ENCODE measurements at regions not wholly inside any gene's neighbourhood (a gene's known extent, or its start where the extent isn't known, plus 50 kb on each side); places are given as distances from the start of the nearest gene placed in this dataset.
"Not testable (repeated sequence)": the region's sequence is repeated elsewhere in the genome, so short reads cannot be mapped to it uniquely, and the experiment has no call there.

DNA sequence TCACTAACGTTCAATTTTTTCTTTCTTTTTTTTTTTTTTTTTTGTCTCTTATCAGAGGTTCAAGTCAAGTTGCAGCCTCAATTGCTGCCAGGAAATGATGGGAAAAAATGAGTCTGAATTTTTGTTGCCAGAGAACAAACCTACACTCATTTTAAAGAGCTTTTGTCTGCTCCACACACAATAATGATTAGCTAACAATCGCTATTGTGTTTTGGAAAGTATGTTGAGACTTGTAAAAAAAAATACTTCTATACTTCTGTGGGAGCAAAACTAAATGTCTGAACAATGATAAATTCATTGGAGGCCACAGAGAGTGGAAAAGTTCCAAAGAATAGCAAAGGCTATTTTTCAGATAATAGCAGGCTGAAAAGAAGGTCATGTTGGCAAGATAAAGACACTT, 176.3 kb upstream of the LMCD1 start:
- no peak for DNase-seq (ENCODE audit: low spot score)
- no peak overlapping the region for H2AFZ ChIP-seq
- TF ChIP-seq CTCF (IDR thresholded peaks at IDR 0.05; ENCODE audit: poor library complexity) (no peak), EZH2phosphoT487 (IDR thresholded peaks at IDR 0.05; ENCODE audit: low read depth, severe bottlenecking, unreplicated experiment) (no peak), EZH2 (IDR thresholded peaks at IDR 0.05; ENCODE audit: borderline replicate concordance) (no peak)
- H3K36me3 ChIP-seq (replicated peaks; ENCODE audit: insufficient read depth, low read depth), result no peaks in the 10 kb centered on the region
- no peaks in the 10 kb centered on the region for H3K79me2 ChIP-seq
- H3K9me2 ChIP-seq (replicated peaks; ENCODE audit: insufficient read depth), result no peaks in the 10 kb centered on the region
- no peak overlapping the region for H3K4me3 ChIP-seq
- no peak overlapping the region for H3K4me2 ChIP-seq
- H3K27ac ChIP-seq, result no peak overlapping the region
- no peaks in the 10 kb centered on the region for H3K27me3 ChIP-seq
- H4K20me1 ChIP-seq (ENCODE audit: insufficient read depth, poor library complexity, severe bottlenecking), result no peaks in the 10 kb centered on the region
- 96% methylated on average over 2 of the region's 2 CpGs for WGBS (ENCODE audit: low lambda C conversion rate, missing lambda C conversion rate)
- H3K4me1 ChIP-seq (ENCODE audit: insufficient read depth), result no peaks in the 10 kb centered on the region
- H3K9me3 ChIP-seq (ENCODE audit: low read depth), result no peaks in the 10 kb centered on the region

DNA sequence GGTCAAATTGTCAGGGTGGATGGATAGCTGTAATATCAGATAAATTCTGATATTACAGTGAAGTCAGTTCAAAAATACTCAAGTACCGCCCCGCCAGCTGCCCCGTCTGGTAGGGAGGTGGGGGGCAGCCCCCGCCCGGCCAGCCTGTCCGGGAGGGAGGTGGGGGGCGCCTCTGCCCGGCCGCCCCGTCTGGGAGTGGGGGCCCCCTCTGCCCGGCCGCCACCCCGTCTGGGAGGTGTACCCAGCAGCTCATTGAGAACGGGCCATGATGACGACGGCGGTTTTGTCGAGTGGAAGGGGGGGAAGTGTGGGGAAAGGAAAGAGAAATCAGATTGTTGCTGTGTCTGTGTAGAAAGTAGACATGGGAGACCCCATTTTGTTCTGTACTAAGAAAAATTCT, 175.8 kb upstream of the LMCD1 start:
- H3K9me2 ChIP-seq (replicated peaks; ENCODE audit: insufficient read depth); H3K4me1 ChIP-seq (ENCODE audit: insufficient read depth); H3K27me3 ChIP-seq; H3K4me3 ChIP-seq; DNase-seq (ENCODE audit: low spot score); H4K20me1 ChIP-seq (ENCODE audit: insufficient read depth, poor library complexity, severe bottlenecking); H3K4me2 ChIP-seq; H3K36me3 ChIP-seq (replicated peaks; ENCODE audit: insufficient read depth, low read depth); H3K9me3 ChIP-seq (ENCODE audit: low read depth); H3K79me2 ChIP-seq; H3K27ac ChIP-seq; H2AFZ ChIP-seq: not testable (repeated sequence)
- WGBS (ENCODE audit: low lambda C conversion rate, missing lambda C conversion rate), result 94% methylated on average over 8 of the region's 18 CpGs

- Histone ChIP-seq H3K4me1 (ENCODE audit: insufficient read depth) (no peaks in the 10 kb centered on the region), H3K9me2 (replicated peaks; ENCODE audit: insufficient read depth) (no peaks in the 10 kb centered on the region), H3K27me3 (no peaks in the 10 kb centered on the region), H3K36me3 (replicated peaks; ENCODE audit: insufficient read depth, low read depth) (no peaks in the 10 kb centered on the region), H3K79me2 (no peaks in the 10 kb centered on the region), H3K27ac (no peak overlapping the region), H3K4me3 (no peak overlapping the region), H2AFZ (no peak overlapping the region), H4K20me1 (ENCODE audit: insufficient read depth, poor library complexity, severe bottlenecking) (no peaks in the 10 kb centered on the region), H3K9me3 (ENCODE audit: low read depth) (no peaks in the 10 kb centered on the region), H3K4me2 (no peak overlapping the region)
- 58% methylated on average over 2 of the region's 2 CpGs for WGBS (ENCODE audit: low lambda C conversion rate, missing lambda C conversion rate)
- TF ChIP-seq EZH2 (IDR thresholded peaks at IDR 0.05; ENCODE audit: borderline replicate concordance) (no peak), EZH2phosphoT487 (IDR thresholded peaks at IDR 0.05; ENCODE audit: low read depth, severe bottlenecking, unreplicated experiment) (no peak), CTCF (IDR thresholded peaks at IDR 0.05; ENCODE audit: poor library complexity) (no peak)
- DNase-seq (ENCODE audit: low spot score), result no peak
Observed at GRCh38 chr3:8327739-8328138, 173.9 kb upstream of the LMCD1 start.

DNA sequence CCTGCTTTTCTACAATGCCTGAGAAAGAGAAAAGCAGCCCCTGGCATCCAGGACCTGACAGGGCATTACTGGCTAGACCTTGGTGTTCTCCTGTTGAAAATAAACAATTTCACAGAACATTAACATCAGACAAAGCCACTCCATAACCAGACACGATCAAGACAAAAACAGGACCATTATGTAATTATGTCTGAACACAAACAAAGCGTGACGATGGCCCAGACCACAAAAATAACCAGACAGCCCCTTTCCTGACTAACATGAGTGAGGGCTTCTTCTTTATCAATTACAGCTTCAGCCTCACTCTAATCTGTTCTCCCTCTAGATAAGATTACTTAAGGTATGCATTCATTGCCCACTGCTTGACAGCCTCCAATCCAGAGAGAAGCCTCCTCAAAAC, 172.7 kb upstream of the LMCD1 start:
- WGBS (ENCODE audit: low lambda C conversion rate, missing lambda C conversion rate), result 30% methylated on average over 3 of the region's 3 CpGs
- H3K4me1 ChIP-seq (ENCODE audit: insufficient read depth), result no peaks in the 10 kb centered on the region
- H3K9me3 ChIP-seq (ENCODE audit: low read depth), result no peaks in the 10 kb centered on the region
- H3K36me3 ChIP-seq (replicated peaks; ENCODE audit: insufficient read depth, low read depth), result no peaks in the 10 kb centered on the region
- DNase-seq (ENCODE audit: low spot score), result no peak
- no peak overlapping the region for H3K4me3 ChIP-seq
- no peaks in the 10 kb centered on the region for H4K20me1 ChIP-seq (ENCODE audit: insufficient read depth, poor library complexity, severe bottlenecking)
- TF ChIP-seq CTCF (IDR thresholded peaks at IDR 0.05; ENCODE audit: poor library complexity) (no peak), EZH2phosphoT487 (IDR thresholded peaks at IDR 0.05; ENCODE audit: low read depth, severe bottlenecking, unreplicated experiment) (no peak), EZH2 (IDR thresholded peaks at IDR 0.05; ENCODE audit: borderline replicate concordance) (no peak)
- no peaks in the 10 kb centered on the region for H3K27me3 ChIP-seq
- H2AFZ ChIP-seq, result no peak overlapping the region
- H3K27ac ChIP-seq, result no peak overlapping the region
- no peaks in the 10 kb centered on the region for H3K79me2 ChIP-seq
- H3K9me2 ChIP-seq (replicated peaks; ENCODE audit: insufficient read depth), result no peaks in the 10 kb centered on the region
- H3K4me2 ChIP-seq, result no peak overlapping the region
